Colonic mucosa (tissue), 4 donors: ENCODE measurements at regions not wholly inside any gene's neighbourhood (a gene's known extent, or its start where the extent isn't known, plus 50 kb on each side); places are given as distances from the start of the nearest gene placed in this dataset.
A peak's percentile ranks its signal among the peaks of the same experiment; 100 is the strongest.
"Not testable (repeated sequence)": the region's sequence is repeated elsewhere in the genome, so short reads cannot be mapped to it uniquely, and the experiment has no call there.

ENCODE experiments used
- DNase-seq: peaks from one replicate; pipeline ENCODE4 v3.0.0-alpha.2; 2020
- H3K27ac ChIP-seq: fragments of 200-600 bp; one replicate; pipeline ENCODE4 v1.8.0; 2021
- H3K27me3 ChIP-seq: fragments of 200-600 bp; one replicate; pipeline ENCODE4 v1.8.0; 2021
- H3K36me3 ChIP-seq: fragments of 200-600 bp; one replicate; pipeline ENCODE4 v1.8.0; 2021
- H3K4me1 ChIP-seq: fragments of 200-600 bp; one replicate; pipeline ENCODE4 v1.8.0; 2021; ENCODE audit warnings: mild to moderate bottlenecking
- H3K4me3 ChIP-seq: fragments of 200-600 bp; one replicate; pipeline ENCODE4 v1.8.0; 2021
- H3K9ac ChIP-seq, 2 donors: one replicate each; pipeline ENCODE4 v1.7.0; 2013; ENCODE audit warnings: control low read depth in 2 of 2, low read depth in 2 of 2, low read length in 2 of 2
- H3K9me3 ChIP-seq: fragments of 200-600 bp; one replicate; pipeline ENCODE4 v1.8.0; 2021
- intact Hi-C: fragments of 100-400 bp; cut with DNase I; formaldehyde crosslinking; loops from one replicate; pipeline ENCODE4 v1.14.1; 2022
- TF ChIP-seq, protein P1 (sequence below): fragments of 200-600 bp; IDR thresholded peaks from one replicate; pipeline ENCODE4 v1.8.0; 2022; ENCODE audit warnings: antibody characterized with exemption, mild to moderate bottlenecking
- donor health status: healthy.
- donor health status: DM: no; HTN: no; CAD: no.
- donor health status: DM: no; HTN: no; CAD: no.

GRCh38 chr5:105057001-105057436 is 1494.4 kb upstream of the NUDT12 start:
- H3K36me3 ChIP-seq: no peaks in the 10 kb centered on the region
- no peak overlapping the region for H3K9ac ChIP-seq
- TF ChIP-seq, protein P1, sequence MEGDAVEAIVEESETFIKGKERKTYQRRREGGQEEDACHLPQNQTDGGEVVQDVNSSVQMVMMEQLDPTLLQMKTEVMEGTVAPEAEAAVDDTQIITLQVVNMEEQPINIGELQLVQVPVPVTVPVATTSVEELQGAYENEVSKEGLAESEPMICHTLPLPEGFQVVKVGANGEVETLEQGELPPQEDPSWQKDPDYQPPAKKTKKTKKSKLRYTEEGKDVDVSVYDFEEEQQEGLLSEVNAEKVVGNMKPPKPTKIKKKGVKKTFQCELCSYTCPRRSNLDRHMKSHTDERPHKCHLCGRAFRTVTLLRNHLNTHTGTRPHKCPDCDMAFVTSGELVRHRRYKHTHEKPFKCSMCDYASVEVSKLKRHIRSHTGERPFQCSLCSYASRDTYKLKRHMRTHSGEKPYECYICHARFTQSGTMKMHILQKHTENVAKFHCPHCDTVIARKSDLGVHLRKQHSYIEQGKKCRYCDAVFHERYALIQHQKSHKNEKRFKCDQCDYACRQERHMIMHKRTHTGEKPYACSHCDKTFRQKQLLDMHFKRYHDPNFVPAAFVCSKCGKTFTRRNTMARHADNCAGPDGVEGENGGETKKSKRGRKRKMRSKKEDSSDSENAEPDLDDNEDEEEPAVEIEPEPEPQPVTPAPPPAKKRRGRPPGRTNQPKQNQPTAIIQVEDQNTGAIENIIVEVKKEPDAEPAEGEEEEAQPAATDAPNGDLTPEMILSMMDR: no peak
- H3K27me3 ChIP-seq: no peaks in the 10 kb centered on the region
- no peaks in the 10 kb centered on the region for H3K9me3 ChIP-seq
- DNase-seq: no peak
- H3K4me3 ChIP-seq: no peak overlapping the region
- intact Hi-C loops: no loop called here
- H3K4me1 ChIP-seq: no peaks in the 10 kb centered on the region
- no peak overlapping the region for H3K27ac ChIP-seq

DNA sequence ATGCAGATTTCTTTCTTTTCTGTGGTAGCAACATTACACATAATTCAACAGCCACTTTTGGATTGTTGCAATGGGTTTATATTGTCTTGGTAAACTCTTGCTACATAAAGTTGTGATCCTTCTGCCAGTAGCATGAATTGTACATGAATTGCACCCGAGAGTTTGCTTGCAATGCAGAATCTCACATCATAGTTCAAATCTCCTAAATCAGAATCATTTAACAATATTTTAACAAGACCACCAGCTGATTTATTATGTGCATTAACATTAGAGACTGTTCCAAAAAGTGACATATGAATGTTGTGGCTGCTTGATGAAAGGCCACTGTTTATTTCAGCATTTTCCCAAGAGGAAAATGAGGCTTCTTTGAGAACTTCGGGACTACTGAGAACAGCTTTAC is 1491.8 kb upstream of the NUDT12 start:
- Histone ChIP-seq H3K36me3 (no peaks in the 10 kb centered on the region), H3K9me3 (no peaks in the 10 kb centered on the region), H3K27me3 (no peaks in the 10 kb centered on the region), H3K9ac (no peak overlapping the region), H3K4me1 (no peaks in the 10 kb centered on the region), H3K27ac (no peak overlapping the region), H3K4me3 (no peak overlapping the region)
- intact Hi-C loops: no loop called here
- TF ChIP-seq, protein P1: no peak
- no peak for DNase-seq

- Histone ChIP-seq H3K36me3 (no peaks in the 10 kb centered on the region), H3K9me3 (no peaks in the 10 kb centered on the region), H3K27ac (no peak overlapping the region), H3K9ac (no peak overlapping the region), H3K4me3 (no peak overlapping the region), H3K27me3 (no peaks in the 10 kb centered on the region), H3K4me1 (no peaks in the 10 kb centered on the region)
- intact Hi-C loops: no loop called here
- DNase-seq: no peak
- TF ChIP-seq, protein P1: no peak
These were observed 1480.0 kb upstream of the NUDT12 start for GRCh38 chr5:105042623-105043022.

DNA sequence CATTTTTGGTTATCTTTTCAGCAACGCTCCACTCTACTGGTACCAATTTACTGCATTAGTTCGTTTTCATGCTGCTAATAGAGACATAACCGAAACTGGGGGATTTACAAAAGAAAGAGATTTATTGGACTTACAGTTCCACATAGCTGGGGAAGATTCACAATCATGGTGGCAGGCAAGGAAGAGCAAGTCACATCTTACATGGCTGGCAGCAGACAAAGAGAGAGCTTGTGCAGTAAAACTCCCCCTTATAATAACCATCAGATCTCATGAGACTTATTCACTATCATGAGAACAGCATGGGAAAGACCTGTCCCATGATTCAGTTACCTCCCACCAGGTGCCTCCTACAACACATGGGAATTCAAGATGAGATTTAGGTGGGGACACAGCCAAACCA is 1474.2 kb upstream of the NUDT12 start:
- H3K27me3 ChIP-seq, H3K4me3 ChIP-seq, H3K9me3 ChIP-seq, H3K9ac ChIP-seq, H3K27ac ChIP-seq, H3K4me1 ChIP-seq, intact Hi-C loops, DNase-seq, H3K36me3 ChIP-seq: not testable (repeated sequence)

DNA sequence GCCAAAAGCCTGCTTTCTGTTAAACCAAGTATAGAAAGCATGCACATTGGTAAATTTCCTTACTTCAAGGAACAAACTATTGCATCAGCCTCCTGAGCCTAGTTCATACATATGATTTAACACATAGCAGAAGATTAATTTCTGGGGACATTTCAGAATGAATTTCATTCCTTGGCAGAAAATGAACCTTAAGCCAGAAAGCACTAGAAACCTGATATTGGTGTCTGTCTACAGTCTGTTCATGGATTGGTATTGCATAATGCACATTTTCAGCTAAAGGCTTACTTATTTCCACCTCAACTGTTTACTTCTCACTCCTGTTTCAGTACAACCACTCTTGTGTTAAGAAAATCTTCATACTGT is 1471.8 kb upstream of the NUDT12 start:
- H3K27ac ChIP-seq: no peak overlapping the region
- intact Hi-C loops: no loop called here
- H3K36me3 ChIP-seq: no peaks in the 10 kb centered on the region

GRCh38 chr5:105033637-105034400 is 1471.2 kb upstream of the NUDT12 start:
- peak; percentile 42 for DNase-seq
- intact Hi-C loops: no loop called here
- no peaks in the 10 kb centered on the region for H3K4me1 ChIP-seq
- H3K27ac ChIP-seq: no peak overlapping the region
- H3K27me3 ChIP-seq: no peaks in the 10 kb centered on the region
- H3K36me3 ChIP-seq: no peaks in the 10 kb centered on the region
- H3K4me3 ChIP-seq: no peak overlapping the region
- TF ChIP-seq, protein P1: no peak
- no peaks in the 10 kb centered on the region for H3K9me3 ChIP-seq
- no peak overlapping the region for H3K9ac ChIP-seq

More for the DNA sequence above, 1471.8 kb upstream of the NUDT12 start:
- TF ChIP-seq, protein P1: no peak
- Histone ChIP-seq H3K4me3 (no peak overlapping the region), H3K9ac (no peak overlapping the region), H3K4me1 (no peaks in the 10 kb centered on the region), H3K27me3 (no peaks in the 10 kb centered on the region), H3K9me3 (no peaks in the 10 kb centered on the region)
- no peak for DNase-seq
